ENCODE measurements at regions not wholly inside any gene's neighbourhood (a gene's known extent, or its start where the extent isn't known, plus 50 kb on each side); places are given as distances from the start of the nearest gene placed in this dataset.
"Not testable (repeated sequence)": the region's sequence is repeated elsewhere in the genome, so short reads cannot be mapped to it uniquely, and the experiment has no call there.

DNA sequence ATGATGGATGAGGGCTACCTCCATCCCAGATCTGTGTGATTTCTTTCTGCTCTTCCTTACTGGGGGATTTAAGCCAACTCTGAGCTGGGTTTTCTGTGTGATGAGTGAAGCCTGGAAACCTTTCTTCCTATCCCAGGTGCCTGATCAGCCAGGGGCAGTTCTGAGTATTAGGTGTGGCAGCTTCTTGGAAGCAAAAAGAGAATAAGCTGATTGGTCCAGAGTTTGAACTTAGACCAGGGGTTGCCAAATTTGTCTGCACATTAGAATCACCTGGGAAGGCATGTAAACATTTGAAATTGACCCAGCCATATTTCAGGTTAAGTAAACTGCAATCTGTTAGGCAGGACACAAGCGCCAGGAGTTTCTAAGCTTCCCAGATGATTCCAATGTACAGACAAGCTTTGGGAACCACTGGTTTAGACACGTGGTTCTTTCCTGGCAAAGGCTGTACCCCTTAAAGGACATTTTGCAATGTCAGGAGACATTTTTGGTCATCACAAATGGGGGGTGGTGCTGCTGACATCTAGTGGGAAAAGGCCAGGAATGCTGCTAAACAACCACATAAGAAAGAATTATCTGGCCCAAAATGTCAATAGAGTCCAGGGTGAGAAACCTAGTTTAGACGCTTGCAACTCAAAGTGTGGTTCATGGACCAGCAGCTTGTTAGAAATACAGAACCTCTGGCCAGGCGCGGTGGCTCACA, 160.5 kb upstream of the GHITM start:
- DNase-seq (ENCODE audit: low spot score) = no peak

DNA sequence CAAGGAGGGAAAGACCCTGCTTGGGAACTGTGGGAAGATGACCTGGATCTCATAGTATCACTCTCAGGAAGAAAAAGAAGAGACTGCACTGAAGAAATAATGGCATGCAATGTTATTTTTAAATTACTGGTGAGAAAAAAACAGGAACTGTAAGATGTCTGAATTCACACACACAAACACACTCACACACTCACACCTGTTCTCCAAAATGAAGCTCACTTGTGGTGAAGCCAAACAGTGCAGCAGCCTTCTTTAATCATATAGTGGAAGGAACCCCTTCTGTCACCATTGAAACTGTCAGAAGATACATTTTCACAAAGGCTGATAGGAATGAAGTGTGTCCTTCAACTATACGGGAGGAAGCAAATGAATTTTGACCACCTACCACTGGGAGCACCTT, 156.5 kb upstream of the GHITM start:
- DNase-seq (ENCODE audit: low spot score) = no peak

DNA sequence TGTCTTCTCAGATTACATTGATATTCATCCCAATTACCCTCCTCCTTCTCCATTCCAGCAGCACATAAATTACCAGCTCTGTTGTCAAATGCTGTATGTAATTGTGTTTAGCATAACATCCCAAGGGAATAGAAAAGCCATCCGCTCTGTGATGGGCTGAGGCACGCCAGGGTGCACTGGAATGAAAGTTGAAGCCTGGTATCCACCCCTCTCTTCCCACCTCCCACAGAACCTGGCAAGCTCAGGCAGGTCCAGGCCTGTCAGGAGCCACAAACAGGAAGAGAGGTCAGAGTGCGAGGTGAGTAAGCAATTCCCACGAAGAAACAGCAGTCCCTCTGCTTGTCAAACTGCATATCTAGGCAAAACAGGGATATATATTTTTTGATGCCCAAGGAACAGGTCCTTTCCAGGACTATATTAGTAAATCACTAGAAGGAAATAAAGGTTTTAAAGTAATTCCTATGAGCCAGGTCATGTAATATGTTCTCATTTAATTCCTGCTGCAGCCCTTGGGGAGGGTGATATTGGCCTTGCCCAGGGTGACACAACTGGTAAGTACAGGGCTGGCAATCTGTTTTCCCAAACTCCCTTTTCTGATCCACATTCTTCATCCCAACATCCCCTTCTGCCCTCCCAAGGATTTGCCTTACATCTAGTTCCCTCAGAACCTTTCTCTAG, 155.6 kb upstream of the GHITM start:
- DNase-seq (ENCODE audit: low spot score) = peak; percentile 2

DNA sequence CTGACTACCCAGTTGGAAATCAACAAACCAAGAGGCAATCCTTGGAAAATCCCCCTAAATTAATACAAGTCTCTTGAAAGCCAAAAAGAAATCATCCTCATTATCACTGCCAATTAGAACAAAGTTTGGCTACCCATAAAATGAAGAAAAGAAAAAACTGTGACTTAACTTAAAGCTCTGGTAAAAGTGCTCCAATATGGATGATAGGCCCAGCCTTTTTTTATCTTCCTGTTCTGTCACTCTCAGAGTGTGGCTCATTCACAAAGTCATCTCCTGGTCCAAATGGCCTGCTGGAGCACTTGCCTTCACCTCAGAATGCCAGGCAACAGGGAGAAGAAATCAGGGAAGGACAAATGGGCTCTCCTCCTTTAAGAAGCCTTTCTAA, 155.1 kb upstream of the GHITM start:
- DNase-seq (ENCODE audit: low spot score) = no peak

DNA sequence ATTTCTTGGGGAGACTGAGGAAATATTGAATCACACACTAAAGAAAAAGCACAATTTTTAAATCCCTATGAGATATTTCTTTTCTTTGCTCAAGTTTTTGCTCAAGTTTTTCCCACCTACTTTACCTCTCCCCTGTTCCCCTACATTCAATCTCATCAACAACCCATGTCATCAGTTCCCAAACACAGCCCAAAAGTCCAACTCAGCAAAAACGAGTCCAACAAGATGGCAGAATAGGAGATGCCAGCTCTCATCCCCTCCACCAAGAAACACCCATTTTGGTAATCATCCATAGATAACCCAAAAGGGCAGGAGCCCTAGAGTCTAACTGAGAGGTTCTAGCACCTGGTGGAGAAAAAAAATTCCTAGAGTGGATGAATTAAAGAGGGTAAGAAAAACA, 152.5 kb upstream of the GHITM start:
- no peak for DNase-seq (ENCODE audit: low spot score)

GRCh38 chr10:83987216-83987615, 152.1 kb upstream of the GHITM start:
- DNase-seq (ENCODE audit: low spot score) = no peak

GRCh38 chr10:83988435-83988834, 150.9 kb upstream of the GHITM start:
- no peak for DNase-seq (ENCODE audit: low spot score)

DNA sequence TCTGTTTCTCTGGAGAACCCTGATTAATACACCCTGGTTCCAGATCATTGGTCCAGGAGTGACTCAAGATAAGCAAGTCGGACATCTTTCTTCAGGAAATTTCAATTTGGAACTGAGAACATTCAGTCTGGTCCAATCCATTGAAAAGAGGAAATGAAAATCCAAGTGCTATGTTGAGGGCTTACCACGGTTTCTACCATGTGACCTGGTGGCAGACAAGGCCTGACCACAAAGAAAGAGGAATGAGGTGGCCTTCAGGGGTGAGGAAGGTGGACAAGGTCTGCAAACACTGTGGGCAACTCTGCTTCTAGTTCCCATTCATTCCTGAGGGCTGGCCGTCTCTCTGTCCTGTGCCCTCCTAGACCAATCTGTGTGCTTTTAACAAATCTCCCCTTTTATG, 149.2 kb upstream of the GHITM start:
- peak; percentile 8 for DNase-seq (ENCODE audit: low spot score)

GRCh38 chr10:83991986-83992753, 147.1 kb upstream of the GHITM start:
- DNase-seq (ENCODE audit: low spot score) = no peak

DNA sequence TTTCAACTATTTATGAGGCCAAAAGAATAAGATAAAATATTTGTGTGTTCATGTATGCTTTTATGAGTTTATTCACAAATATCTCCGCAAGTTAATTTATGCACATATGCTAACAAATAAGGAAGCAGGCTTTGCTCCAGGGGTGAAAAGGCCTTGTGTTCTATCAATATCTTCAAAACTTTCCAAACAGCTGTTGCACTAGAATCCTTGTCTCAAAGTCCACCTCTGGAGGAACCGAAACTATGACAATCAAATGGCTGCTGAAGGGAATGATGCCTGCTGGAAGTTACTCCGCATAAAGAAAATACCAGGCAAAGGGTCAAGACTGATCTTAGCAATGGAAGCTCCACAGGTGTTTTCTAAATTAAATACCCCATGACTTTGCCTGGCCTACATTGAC, 145.0 kb upstream of the GHITM start:
- no peak for DNase-seq (ENCODE audit: low spot score)

- no peak for DNase-seq (ENCODE audit: low spot score)
Measured at GRCh38 chr10:83995738-83996331, 143.5 kb upstream of the GHITM start.

GRCh38 chr10:84004221-84004620, 135.1 kb upstream of the GHITM start:
- DNase-seq (ENCODE audit: low spot score) = no peak

GRCh38 chr10:84005403-84005802, 133.9 kb upstream of the GHITM start:
- no peak for DNase-seq (ENCODE audit: low spot score)

DNA sequence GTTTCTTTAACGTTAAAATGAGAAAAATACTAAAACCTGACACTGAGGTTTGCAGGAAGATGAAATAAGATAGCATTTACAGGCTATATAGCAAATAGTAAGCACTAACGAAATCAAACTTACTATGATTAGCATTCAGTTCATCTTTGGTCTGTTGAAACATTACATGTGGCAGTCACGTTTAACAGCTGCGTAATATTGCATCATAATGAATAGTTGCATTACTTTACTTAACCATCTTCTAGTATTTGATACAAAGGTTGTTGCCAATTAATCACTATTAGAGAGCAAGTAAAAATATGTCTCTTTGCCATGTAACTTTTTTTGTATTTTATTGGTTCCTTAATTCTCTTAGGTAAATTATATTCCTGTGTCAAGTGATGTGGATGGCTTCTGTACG, 131.8 kb upstream of the GHITM start:
- no peak for DNase-seq (ENCODE audit: low spot score)

DNA sequence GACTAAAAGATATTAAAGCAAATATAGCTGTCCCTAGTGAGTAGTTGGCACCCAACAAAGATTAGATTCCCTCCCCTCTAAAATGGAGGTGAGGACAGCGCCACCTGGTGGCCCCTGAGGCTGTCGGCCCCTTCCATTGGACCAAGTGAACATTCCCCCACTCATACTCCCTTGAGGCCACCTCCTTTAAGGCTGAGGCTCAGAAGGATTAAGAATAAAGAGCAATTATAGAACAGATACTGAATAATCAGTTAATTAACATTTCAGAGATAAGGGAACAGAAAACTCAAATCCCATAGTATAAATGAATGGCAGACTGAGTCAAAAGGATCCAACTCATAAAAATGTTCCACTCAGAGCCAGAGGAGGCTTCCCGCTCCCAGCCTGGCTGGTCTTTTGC, 130.4 kb upstream of the GHITM start:
- no peak for DNase-seq (ENCODE audit: low spot score)

GRCh38 chr10:84012431-84012830, 126.9 kb upstream of the GHITM start:
- no peak for DNase-seq (ENCODE audit: low spot score)

DNA sequence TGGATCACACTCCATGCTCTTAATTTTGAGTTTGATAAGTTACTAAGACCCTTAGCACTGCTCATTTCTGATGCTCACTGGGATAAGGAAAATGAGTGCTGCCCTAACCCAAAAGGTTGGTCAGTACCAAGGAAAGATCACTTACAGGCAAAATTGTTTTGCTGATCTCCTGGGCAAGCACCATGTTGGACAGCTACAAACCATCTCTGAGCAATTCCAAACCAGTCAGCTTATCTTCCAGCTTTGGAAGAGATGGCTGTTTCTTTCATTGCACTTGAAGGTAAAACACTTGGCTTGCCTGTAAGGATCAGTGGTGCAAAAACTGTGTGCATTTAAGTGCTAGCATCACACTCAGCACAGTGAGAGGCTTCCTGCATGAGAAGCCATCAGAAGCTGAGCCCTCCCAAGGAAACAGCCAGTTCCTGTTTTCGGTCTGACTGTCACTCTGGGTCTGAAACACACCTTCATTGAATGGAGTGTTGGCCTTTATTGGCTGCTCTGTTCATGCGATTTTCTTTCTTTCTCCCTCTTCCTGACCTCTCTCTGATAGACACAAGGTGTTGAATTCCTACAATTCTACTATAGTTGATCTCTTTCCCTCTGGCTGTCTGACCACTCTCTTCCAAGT, 126.4 kb upstream of the GHITM start:
- DNase-seq (ENCODE audit: low spot score) = no peak

- no peak for DNase-seq (ENCODE audit: low spot score)
Measured at GRCh38 chr10:84015877-84016595, 123.3 kb upstream of the GHITM start.

DNA sequence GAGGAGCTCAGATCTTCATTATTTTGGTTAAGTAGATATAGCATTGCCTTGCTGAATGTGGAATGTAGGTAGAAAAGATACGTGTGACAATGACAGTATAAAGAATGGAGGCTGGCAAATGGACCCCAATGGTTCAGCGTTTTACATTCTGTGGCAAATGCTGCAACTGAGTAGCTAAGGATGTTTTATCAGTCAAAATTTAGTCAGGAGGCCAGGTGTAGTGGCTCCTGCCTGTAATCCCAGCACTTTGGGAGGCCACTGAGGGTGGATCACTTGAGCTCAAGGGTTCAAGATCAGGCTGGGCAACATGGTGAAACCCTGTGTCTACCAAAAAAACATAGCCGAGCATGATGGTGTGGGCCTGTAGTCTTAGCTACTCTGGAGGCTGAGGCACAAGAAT, 120.5 kb upstream of the GHITM start:
- no peak for DNase-seq (ENCODE audit: low spot score)

- not testable (repeated sequence) for DNase-seq (ENCODE audit: low spot score)
Measured at GRCh38 chr10:84019854-84020458, 119.4 kb upstream of the GHITM start.

DNA sequence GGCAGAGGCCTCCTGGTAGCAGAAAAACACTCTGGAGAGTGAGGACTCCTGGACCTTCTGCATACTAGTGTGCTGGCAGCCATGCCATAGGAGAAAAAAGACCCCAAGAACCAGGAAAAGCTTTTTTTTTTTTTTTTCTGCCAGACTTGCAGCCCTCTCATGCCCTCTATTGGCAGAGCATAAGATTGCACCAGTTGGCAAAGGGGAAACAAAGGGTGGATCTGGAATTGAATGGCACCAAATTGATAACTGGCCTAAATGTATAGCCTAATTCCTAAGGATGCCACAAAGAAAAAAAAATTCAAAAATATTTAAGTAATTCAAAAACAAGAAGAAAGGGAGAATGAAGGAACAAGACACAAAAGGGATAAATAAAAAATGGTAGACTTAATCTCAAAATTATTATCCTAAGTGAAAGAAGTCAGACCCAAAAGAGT, 112.5 kb upstream of the GHITM start:
- DNase-seq (ENCODE audit: low spot score) = no peak

Measured in umbilical cord (tissue), 1 donor.